SJCRH30 (cell line): ENCODE measurements at regions not wholly inside any gene's neighbourhood (a gene's known extent, or its start where the extent isn't known, plus 50 kb on each side); places are given as distances from the start of the nearest gene placed in this dataset.
A peak's percentile ranks its signal among the peaks of the same experiment; 100 is the strongest.
"Not testable (repeated sequence)": the region's sequence is repeated elsewhere in the genome, so short reads cannot be mapped to it uniquely, and the experiment has no call there.

ENCODE experiments used
- DNase-seq, 2 experiments: peaks; one replicate each; pipeline ENCODE4 v3.0.0-alpha.2; 2015 to 2020
- H3K27ac ChIP-seq: fragments of 250-450 bp; sonication (Bioruptor Pico); 2 replicates; pipeline ENCODE4 v1.5.1; 2020; ENCODE audit warnings: mild to moderate bottlenecking, moderate library complexity
- H3K27me3 ChIP-seq: fragments of 250-450 bp; sonication (Bioruptor Pico); 2 replicates; pipeline ENCODE4 v1.5.1; 2020; ENCODE audit warnings: mild to moderate bottlenecking, moderate library complexity
- H3K36me3 ChIP-seq: fragments of 250-450 bp; sonication (Bioruptor Pico); 2 replicates; pipeline ENCODE4 v1.5.1; 2020; ENCODE audit warnings: mild to moderate bottlenecking, moderate library complexity
- H3K4me1 ChIP-seq: fragments of 250-450 bp; sonication (Bioruptor Pico); 2 replicates; pipeline ENCODE4 v1.5.1; 2020; ENCODE audit warnings: mild to moderate bottlenecking, moderate library complexity
- H3K4me3 ChIP-seq: fragments of 250-450 bp; sonication (Bioruptor Pico); 2 replicates; pipeline ENCODE4 v1.5.1; 2020; ENCODE audit warnings: mild to moderate bottlenecking, moderate library complexity
- H3K9me3 ChIP-seq: fragments of 250-450 bp; sonication (Bioruptor Pico); replicated peaks from 2 replicates; pipeline ENCODE4 v1.5.1; 2020; ENCODE audit warnings: mild to moderate bottlenecking, moderate library complexity

- H3K4me3 ChIP-seq, H3K36me3 ChIP-seq, DNase-seq: not testable (repeated sequence)
These were observed 202.4 kb downstream of the RTP5 start for GRCh38 chr2:242071936-242072335.

GRCh38 chr2:242075168-242075567, 205.6 kb downstream of the RTP5 start:
- H3K4me3 ChIP-seq, result no peak overlapping the region
- no peak overlapping the region for H3K27ac ChIP-seq
- no peaks in the 10 kb centered on the region for H3K36me3 ChIP-seq
- DNase-seq, result peak in 1 of 2 experiments; percentile 14
- H3K27me3 ChIP-seq, result no peaks in the 10 kb centered on the region
- H3K9me3 ChIP-seq, result no peaks in the 10 kb centered on the region
- H3K4me1 ChIP-seq, result no peaks in the 10 kb centered on the region; the same call in 1 of the 2 replicates

More at GRCh38 chr2:242071936-242072335, 202.4 kb downstream of the RTP5 start:
- not testable (repeated sequence) for H3K27me3 ChIP-seq, H3K27ac ChIP-seq, H3K4me1 ChIP-seq, H3K9me3 ChIP-seq

GRCh38 chr2:242075696-242076095, 206.2 kb downstream of the RTP5 start:
- Histone ChIP-seq H3K36me3 (no peaks in the 10 kb centered on the region), H3K4me3 (no peak overlapping the region), H3K9me3 (no peaks in the 10 kb centered on the region), H3K4me1 (no peaks in the 10 kb centered on the region; the same call in 1 of the 2 replicates), H3K27ac (no peak overlapping the region), H3K27me3 (no peaks in the 10 kb centered on the region)
- DNase-seq, result no peak

GRCh38 chr2:242076184-242076583, 206.7 kb downstream of the RTP5 start:
- H3K27ac ChIP-seq, H3K36me3 ChIP-seq, DNase-seq, H3K27me3 ChIP-seq, H3K9me3 ChIP-seq, H3K4me3 ChIP-seq, H3K4me1 ChIP-seq: not testable (repeated sequence)

GRCh38 chr2:242078426-242078825, 208.9 kb downstream of the RTP5 start:
- not testable (repeated sequence) for H3K4me3 ChIP-seq, H3K4me1 ChIP-seq, H3K36me3 ChIP-seq, H3K27ac ChIP-seq, DNase-seq, H3K27me3 ChIP-seq, H3K9me3 ChIP-seq

- not testable (repeated sequence) for H3K9me3 ChIP-seq, H3K27me3 ChIP-seq, H3K4me1 ChIP-seq, H3K36me3 ChIP-seq, H3K4me3 ChIP-seq, H3K27ac ChIP-seq, DNase-seq
These were observed 210.3 kb downstream of the RTP5 start for GRCh38 chr2:242079792-242080191.

GRCh38 chr2:242080575-242081214, 211.2 kb downstream of the RTP5 start:
- not testable (repeated sequence) for H3K4me1 ChIP-seq, H3K4me3 ChIP-seq, H3K27ac ChIP-seq, H3K36me3 ChIP-seq, H3K27me3 ChIP-seq, H3K9me3 ChIP-seq, DNase-seq

GRCh38 chr2:242084034-242084433, 214.5 kb downstream of the RTP5 start:
- not testable (repeated sequence) for DNase-seq, H3K4me1 ChIP-seq, H3K27me3 ChIP-seq, H3K4me3 ChIP-seq, H3K27ac ChIP-seq, H3K9me3 ChIP-seq, H3K36me3 ChIP-seq

GRCh38 chr2:242085024-242085674, 215.6 kb downstream of the RTP5 start:
- not testable (repeated sequence) for H3K27ac ChIP-seq, H3K9me3 ChIP-seq, DNase-seq, H3K4me1 ChIP-seq, H3K4me3 ChIP-seq, H3K36me3 ChIP-seq, H3K27me3 ChIP-seq

- no peaks in the 10 kb centered on the region for H3K4me1 ChIP-seq
- no peak for DNase-seq
- H3K27ac ChIP-seq, result no peak overlapping the region
- H3K36me3 ChIP-seq, result no peaks in the 10 kb centered on the region
- no peaks in the 10 kb centered on the region; the same call in none of the 2 replicates for H3K9me3 ChIP-seq
- H3K27me3 ChIP-seq, result no peaks in the 10 kb centered on the region; the same call in 1 of the 2 replicates
- no peak overlapping the region for H3K4me3 ChIP-seq
These were observed 216.6 kb downstream of the RTP5 start for GRCh38 chr2:242085941-242086621.

GRCh38 chr2:242088044-242088443, 218.5 kb downstream of the RTP5 start:
- DNase-seq, H3K4me1 ChIP-seq: not testable (repeated sequence)

GRCh38 chr2:242088471-242089212, 219.1 kb downstream of the RTP5 start:
- no peaks in the 10 kb centered on the region for H3K36me3 ChIP-seq
- H3K9me3 ChIP-seq, result no peaks in the 10 kb centered on the region; the same call in 1 of the 2 replicates
- peak; percentile 86 to 88 for DNase-seq
- no peaks in the 10 kb centered on the region for H3K4me1 ChIP-seq
- H3K27ac ChIP-seq, result no peak overlapping the region
- no peaks in the 10 kb centered on the region; the same call in 1 of the 2 replicates for H3K27me3 ChIP-seq
- peak overlapping the region; percentile 96 for H3K4me3 ChIP-seq

More at GRCh38 chr2:242088044-242088443, 218.5 kb downstream of the RTP5 start:
- not testable (repeated sequence) for H3K27ac ChIP-seq, H3K27me3 ChIP-seq, H3K9me3 ChIP-seq, H3K36me3 ChIP-seq
- H3K4me3 ChIP-seq, result peak overlapping the region; percentile 96

GRCh38 chr2:242089213-242089549, 219.7 kb downstream of the RTP5 start:
- not testable (repeated sequence) for H3K27ac ChIP-seq, DNase-seq, H3K27me3 ChIP-seq, H3K36me3 ChIP-seq, H3K4me1 ChIP-seq, H3K9me3 ChIP-seq
- H3K4me3 ChIP-seq, result peak overlapping the region; percentile 96

- H3K27ac ChIP-seq, DNase-seq, H3K27me3 ChIP-seq, H3K9me3 ChIP-seq, H3K4me3 ChIP-seq, H3K36me3 ChIP-seq, H3K4me1 ChIP-seq: not testable (repeated sequence)
These were observed 227.7 kb downstream of the RTP5 start for GRCh38 chr2:242097278-242097677.

- Histone ChIP-seq H3K27ac (no peak overlapping the region), H3K4me3 (no peak overlapping the region), H3K36me3 (no peaks in the 10 kb centered on the region), H3K9me3 (no peaks in the 10 kb centered on the region), H3K4me1 (no peaks in the 10 kb centered on the region), H3K27me3 (no peaks in the 10 kb centered on the region)
- no peak for DNase-seq
These were observed 228.5 kb downstream of the RTP5 start for GRCh38 chr2:242098034-242098433.
